PC-3 (cell line): ENCODE measurements at regions not wholly inside any gene's neighbourhood (a gene's known extent, or its start where the extent isn't known, plus 50 kb on each side); places are given as distances from the start of the nearest gene placed in this dataset.

ENCODE experiments used
- ATAC-seq: fragments of 200-7000 bp; cut with Tn5 transposase; 2 replicates; pipeline ENCODE4 v1.9.1; 2020; ENCODE audit warnings: mild to moderate bottlenecking, moderate library complexity
- BruUV-seq: library from RNA; stranded (reverse); fragments of 400-500 nt; replicated peaks from 2 replicates; lab custom pipeline; 2021; lab: Mats Ljungman, UMichigan
- CTCF ChIA-PET: fragments of 300-600 bp; sonication (Branson Sonifier 250); formaldehyde crosslinking; loops from one replicate; lab custom pipeline; 2022; ENCODE audit warnings: antibody characterized with exemption; lab: Charles Lee
- POLR2A ChIA-PET: fragments of 300-600 bp; sonication (Branson Sonifier 250); formaldehyde crosslinking; loops from one replicate; lab custom pipeline; 2022; ENCODE audit warnings: antibody characterized with exemption; ENCODE audit not compliant: unreplicated experiment; lab: Charles Lee
- DNase-seq: peaks from one replicate; pipeline ENCODE4 v3.0.0-alpha.2; 2015
- H2AFZ ChIP-seq: fragments of 300-600 bp; sonication (generic); 2 replicates; pipeline ENCODE4 v1.6.0; 2016; ENCODE audit warnings: antibody characterized with exemption, low read length
- H3F3A ChIP-seq: fragments of 300-600 bp; sonication (generic); one replicate; pipeline ENCODE4 v1.6.0; 2017; ENCODE audit warnings: antibody characterized with exemption, low read length, control low read depth, mild to moderate bottlenecking; ENCODE audit not compliant: unreplicated experiment
- H3K27ac ChIP-seq: fragments of 300-600 bp; sonication (generic); 2 replicates; pipeline ENCODE4 v1.5.1; 2016; ENCODE audit warnings: mild to moderate bottlenecking, low read length
- H3K27me3 ChIP-seq: fragments of 300-600 bp; sonication (generic); 2 replicates; pipeline ENCODE4 v1.6.1; 2016; ENCODE audit warnings: low read length, mixed read lengths
- H3K36me3 ChIP-seq: fragments of 300-600 bp; sonication (generic); 2 replicates; pipeline ENCODE4 v1.6.1; 2016; ENCODE audit warnings: low read depth, mixed run types, low read length, mixed read lengths
- H3K4me1 ChIP-seq: fragments of 300-600 bp; sonication (generic); 2 replicates; pipeline ENCODE4 v1.5.1; 2016; ENCODE audit warnings: low read length; ENCODE audit not compliant: insufficient read depth
- H3K4me2 ChIP-seq: fragments of 300-600 bp; sonication (generic); 2 replicates; pipeline ENCODE4 v1.6.0; 2016; ENCODE audit warnings: low read length
- H3K4me3 ChIP-seq: fragments of 300-600 bp; sonication (generic); 2 replicates; pipeline ENCODE4 v1.5.1; 2016; ENCODE audit warnings: mild to moderate bottlenecking, low read length, mixed read lengths
- H3K79me2 ChIP-seq: fragments of 300-600 bp; sonication (generic); 2 replicates; pipeline ENCODE4 v1.6.1; 2017; ENCODE audit warnings: low read length, mixed read lengths
- H3K9ac ChIP-seq: fragments of 300-600 bp; sonication (generic); 2 replicates; pipeline ENCODE4 v1.6.0; 2016; ENCODE audit warnings: mild to moderate bottlenecking, low read length
- H3K9me2 ChIP-seq: fragments of 300-600 bp; sonication (generic); replicated peaks from 2 replicates; pipeline ENCODE4 v1.6.1; 2016; ENCODE audit warnings: mixed run types, low read length, mixed read lengths
- H3K9me3 ChIP-seq: fragments of 300-600 bp; sonication (generic); 2 replicates; pipeline ENCODE4 v1.6.1; 2016; ENCODE audit warnings: low read length, mixed read lengths
- H4K20me1 ChIP-seq: fragments of 300-600 bp; sonication (generic); 2 replicates; pipeline ENCODE4 v1.6.1; 2016; ENCODE audit warnings: low read length, mixed read lengths
- CTCF ChIP-seq: fragments of 300-600 bp; sonication (generic); conservative IDR thresholded peaks from 2 replicates; pipeline ENCODE4 v1.5.1; 2017; ENCODE audit warnings: antibody characterized with exemption, low read depth, mild to moderate bottlenecking, low read length
- EZH2 ChIP-seq: fragments of 300-600 bp; sonication (generic); IDR thresholded peaks from one replicate; pipeline ENCODE4 v1.6.1; 2017; ENCODE audit warnings: antibody characterized with exemption, mild to moderate bottlenecking, low read length; ENCODE audit not compliant: unreplicated experiment
- EZH2phosphoT487 ChIP-seq: fragments of 300-600 bp; sonication (generic); IDR thresholded peaks from 2 replicates; pipeline ENCODE4 v1.6.1; 2018; ENCODE audit warnings: mild to moderate bottlenecking, antibody characterized with exemption, low read length, borderline replicate concordance
- intact Hi-C: fragments of 100-400 bp; cut with micrococcal nuclease; formaldehyde crosslinking; loops from 2 replicates; pipeline ENCODE4 v1.9.0; 2023

DNA sequence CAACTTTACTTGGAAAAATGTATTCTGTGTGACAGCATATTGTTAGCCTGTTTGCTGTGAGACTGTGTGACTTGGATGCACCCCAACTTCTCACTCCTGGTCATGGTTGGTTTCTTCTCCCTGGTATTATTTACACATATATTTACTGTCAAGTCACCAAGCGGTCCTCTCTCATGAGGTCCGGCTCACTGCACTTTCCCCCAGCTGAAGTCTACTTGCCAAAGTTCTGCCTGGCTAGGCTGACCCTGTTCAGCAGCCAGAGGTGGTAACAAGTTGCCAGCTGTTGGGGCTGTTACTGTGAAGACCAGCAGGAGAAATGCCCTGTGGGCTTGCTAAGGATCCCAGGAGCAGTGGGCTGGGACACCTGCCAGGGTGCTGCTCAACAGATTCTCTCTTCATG is 337.5 kb downstream of the MFSD1 start:
- peaks cover 4% of the 10 kb centered on the region; the same call in 1 of the 2 replicates for H3K79me2 ChIP-seq
- H3K36me3 ChIP-seq = no peaks in the 10 kb centered on the region
- BruUV-seq = no TSS peak
- H3K9me2 ChIP-seq = no peaks in the 10 kb centered on the region
- no peak for DNase-seq
- no peaks in the 10 kb centered on the region for H3K9me3 ChIP-seq
- no peak overlapping the region for H3K9ac ChIP-seq
- ATAC-seq = peak; percentile 73
- no peak overlapping the region for H2AFZ ChIP-seq
- no peaks in the 10 kb centered on the region for H3K27me3 ChIP-seq
- no peak overlapping the region for H3K4me2 ChIP-seq
- no peaks in the 10 kb centered on the region for H3K4me1 ChIP-seq
- ChIA-PET POLR2A (no interaction called here), CTCF (no interaction called here)
- intact Hi-C loops = loop anchor here (5.0 to 10.0 kb wide), 2 partner anchors 55 to 292 kb away; no protein-coding TSS in a partner anchor
- no peak overlapping the region for H3K27ac ChIP-seq
- TF ChIP-seq CTCF = no peak
- no peak for TF ChIP-seq EZH2phosphoT487
- TF ChIP-seq EZH2 = no peak
- no peak overlapping the region for H3K4me3 ChIP-seq
- no peaks in the 10 kb centered on the region for H4K20me1 ChIP-seq
- no peaks in the 10 kb centered on the region for H3F3A ChIP-seq

GRCh38 chr3:159144472-159144871 is 342.6 kb downstream of the MFSD1 start:
- H3K27me3 ChIP-seq = no peaks in the 10 kb centered on the region
- POLR2A ChIA-PET = no interaction called here
- 0 out of 2 replicates have a peak, but pooled peaks cover 7% of the 10 kb centered on the region for H3K4me1 ChIP-seq
- TF ChIP-seq CTCF (no peak), EZH2phosphoT487 (no peak), EZH2 (no peak)
- H2AFZ ChIP-seq = no peak overlapping the region
- H3K36me3 ChIP-seq = no peaks in the 10 kb centered on the region
- intact Hi-C loops = no loop called here
- H3K79me2 ChIP-seq = peaks cover 1% of the 10 kb centered on the region; the same call in 1 of the 2 replicates
- H3K9me2 ChIP-seq = no peaks in the 10 kb centered on the region
- CTCF ChIA-PET = no interaction called here
- DNase-seq = no peak
- peaks cover 4% of the 10 kb centered on the region; the same call in 1 of the 2 replicates for H4K20me1 ChIP-seq
- no peaks in the 10 kb centered on the region for H3K9me3 ChIP-seq
- ATAC-seq = no peak
- H3K4me2 ChIP-seq = no peak overlapping the region
- no peak overlapping the region for H3K4me3 ChIP-seq
- no peak overlapping the region for H3K27ac ChIP-seq
- no peak overlapping the region for H3K9ac ChIP-seq
- BruUV-seq = no TSS peak
- no peaks in the 10 kb centered on the region for H3F3A ChIP-seq

DNA sequence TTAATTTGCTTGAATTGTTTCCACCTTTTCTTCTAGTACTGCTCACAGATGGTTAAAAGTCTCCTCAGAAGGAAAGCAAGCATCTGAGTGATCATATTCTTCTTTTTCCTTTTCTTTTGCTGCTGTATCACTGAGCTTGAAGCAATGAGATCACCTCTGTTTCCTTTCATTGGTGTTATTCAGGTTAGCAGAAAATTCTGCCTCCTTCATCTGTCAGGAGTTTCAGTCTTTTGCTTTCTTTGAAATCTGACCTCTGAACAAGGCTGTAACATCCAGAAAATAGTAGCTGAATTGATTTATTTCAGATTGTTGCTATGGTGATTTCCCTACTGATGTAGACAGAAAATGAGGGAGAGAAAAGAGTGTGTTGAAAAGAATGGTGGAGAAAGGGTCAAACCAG is 343.0 kb downstream of the MFSD1 start:
- Histone ChIP-seq H3K4me3 (no peak overlapping the region), H3F3A (no peaks in the 10 kb centered on the region), H3K4me1 (0 out of 2 replicates have a peak, but pooled peaks cover 7% of the 10 kb centered on the region), H4K20me1 (peaks cover 4% of the 10 kb centered on the region; the same call in 1 of the 2 replicates), H3K36me3 (no peaks in the 10 kb centered on the region), H3K9me2 (no peaks in the 10 kb centered on the region), H3K27me3 (no peaks in the 10 kb centered on the region), H3K9me3 (no peaks in the 10 kb centered on the region), H3K9ac (no peak overlapping the region), H3K4me2 (no peak overlapping the region), H3K79me2 (no peaks in the 10 kb centered on the region), H3K27ac (no peak overlapping the region), H2AFZ (no peak overlapping the region)
- intact Hi-C loops = no loop called here
- BruUV-seq = no TSS peak
- TF ChIP-seq EZH2phosphoT487 (no peak), CTCF (no peak), EZH2 (no peak)
- ChIA-PET POLR2A (no interaction called here), CTCF (no interaction called here)
- DNase-seq (no peak), ATAC-seq (no peak)
